WERI-Rb-1 (cell line): ENCODE measurements at regions not wholly inside any gene's neighbourhood (a gene's known extent, or its start where the extent isn't known, plus 50 kb on each side); places are given as distances from the start of the nearest gene placed in this dataset.

ENCODE experiments used
- DNase-seq: peaks from one replicate; pipeline ENCODE4 v3.0.0-alpha.2; 2020
- H3K27ac ChIP-seq: fragments of 250-450 bp; sonication (Bioruptor Pico); 2 replicates; pipeline ENCODE4 v1.5.1; 2020; ENCODE audit warnings: mild to moderate bottlenecking, moderate library complexity
- H3K27me3 ChIP-seq: fragments of 250-450 bp; sonication (Bioruptor Pico); 2 replicates; pipeline ENCODE4 v1.5.1; 2021; ENCODE audit warnings: mild to moderate bottlenecking, low read depth, moderate library complexity; ENCODE audit not compliant: insufficient read depth, severe bottlenecking
- H3K36me3 ChIP-seq: fragments of 250-450 bp; sonication (Bioruptor Pico); 2 replicates; pipeline ENCODE4 v1.5.1; 2020; ENCODE audit warnings: mild to moderate bottlenecking, moderate library complexity
- H3K4me3 ChIP-seq: 2 replicates; pipeline ENCODE4 v1.5.1; 2011; ENCODE audit warnings: low read depth, mild to moderate bottlenecking, control low read depth, low read length
- H3K9me3 ChIP-seq: fragments of 250-450 bp; sonication (Bioruptor Pico); 2 replicates; pipeline ENCODE4 v1.5.1; 2021; ENCODE audit warnings: mild to moderate bottlenecking, moderate library complexity; ENCODE audit not compliant: severe bottlenecking
- TF ChIP-seq, protein P1 (sequence below): IDR thresholded peaks from 2 replicates; pipeline ENCODE4 v1.5.1; 2011; ENCODE audit warnings: low read depth, mild to moderate bottlenecking, control low read depth, inconsistent platforms, low read length

- TF ChIP-seq, protein P1, sequence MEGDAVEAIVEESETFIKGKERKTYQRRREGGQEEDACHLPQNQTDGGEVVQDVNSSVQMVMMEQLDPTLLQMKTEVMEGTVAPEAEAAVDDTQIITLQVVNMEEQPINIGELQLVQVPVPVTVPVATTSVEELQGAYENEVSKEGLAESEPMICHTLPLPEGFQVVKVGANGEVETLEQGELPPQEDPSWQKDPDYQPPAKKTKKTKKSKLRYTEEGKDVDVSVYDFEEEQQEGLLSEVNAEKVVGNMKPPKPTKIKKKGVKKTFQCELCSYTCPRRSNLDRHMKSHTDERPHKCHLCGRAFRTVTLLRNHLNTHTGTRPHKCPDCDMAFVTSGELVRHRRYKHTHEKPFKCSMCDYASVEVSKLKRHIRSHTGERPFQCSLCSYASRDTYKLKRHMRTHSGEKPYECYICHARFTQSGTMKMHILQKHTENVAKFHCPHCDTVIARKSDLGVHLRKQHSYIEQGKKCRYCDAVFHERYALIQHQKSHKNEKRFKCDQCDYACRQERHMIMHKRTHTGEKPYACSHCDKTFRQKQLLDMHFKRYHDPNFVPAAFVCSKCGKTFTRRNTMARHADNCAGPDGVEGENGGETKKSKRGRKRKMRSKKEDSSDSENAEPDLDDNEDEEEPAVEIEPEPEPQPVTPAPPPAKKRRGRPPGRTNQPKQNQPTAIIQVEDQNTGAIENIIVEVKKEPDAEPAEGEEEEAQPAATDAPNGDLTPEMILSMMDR = no peak
- DNase-seq = no peak
- Histone ChIP-seq H3K27ac (no peak overlapping the region), H3K36me3 (no peaks in the 10 kb centered on the region), H3K27me3 (no peaks in the 10 kb centered on the region), H3K9me3 (no peaks in the 10 kb centered on the region), H3K4me3 (no peak overlapping the region)
Measured at GRCh38 chr13:73590795-73591194, 532.0 kb downstream of the KLF5 start.

GRCh38 chr13:73585236-73585635, 526.4 kb downstream of the KLF5 start:
- H3K27me3 ChIP-seq = no peaks in the 10 kb centered on the region
- H3K36me3 ChIP-seq = no peaks in the 10 kb centered on the region
- TF ChIP-seq, protein P1 = no peak
- no peaks in the 10 kb centered on the region for H3K9me3 ChIP-seq
- DNase-seq = no peak
- no peak overlapping the region for H3K4me3 ChIP-seq
- no peak overlapping the region for H3K27ac ChIP-seq

GRCh38 chr13:73583331-73583730, 524.5 kb downstream of the KLF5 start:
- Histone ChIP-seq H3K9me3 (no peaks in the 10 kb centered on the region), H3K4me3 (no peak overlapping the region), H3K36me3 (no peaks in the 10 kb centered on the region), H3K27me3 (no peaks in the 10 kb centered on the region), H3K27ac (no peak overlapping the region)
- TF ChIP-seq, protein P1 = no peak
- DNase-seq = no peak

DNA sequence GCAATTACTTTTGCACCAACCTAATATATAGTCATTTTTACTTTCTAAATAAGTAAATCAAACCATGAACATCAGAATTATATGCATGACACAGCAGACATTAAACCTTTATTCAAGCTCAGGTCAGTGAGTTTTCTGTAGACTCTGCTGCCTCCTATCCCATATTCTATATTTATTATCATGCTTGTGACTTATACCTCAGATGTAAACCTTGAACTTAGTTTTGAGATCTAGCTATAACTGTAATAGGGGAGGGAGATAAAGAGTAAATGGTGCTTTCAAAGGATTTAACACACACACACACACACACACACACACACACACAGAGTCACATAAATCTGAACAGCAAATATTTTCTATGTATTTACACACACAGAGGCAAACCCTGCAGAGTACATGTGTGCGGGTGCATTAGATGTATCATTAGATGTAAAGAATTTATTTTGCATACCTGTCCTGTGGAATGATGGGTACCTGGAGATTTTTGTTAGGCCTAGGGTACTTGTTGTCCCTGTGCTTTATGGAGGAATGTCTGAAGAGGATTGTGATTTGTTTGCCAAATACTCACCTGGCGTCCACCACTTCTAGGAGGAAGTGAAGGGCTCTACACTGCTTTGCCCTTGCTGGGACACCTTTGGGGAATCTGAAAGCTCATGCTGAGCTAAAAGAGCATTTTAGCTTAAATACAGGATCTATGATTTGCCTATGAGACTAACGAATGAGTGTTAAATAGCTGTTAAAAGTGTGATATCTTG, 521.9 kb downstream of the KLF5 start:
- TF ChIP-seq, protein P1 = no peak
- DNase-seq = no peak
- no peak overlapping the region for H3K27ac ChIP-seq
- H3K36me3 ChIP-seq = no peaks in the 10 kb centered on the region
- no peak overlapping the region for H3K4me3 ChIP-seq
- H3K9me3 ChIP-seq = no peaks in the 10 kb centered on the region
- no peaks in the 10 kb centered on the region for H3K27me3 ChIP-seq

GRCh38 chr13:73579574-73580274, 520.9 kb downstream of the KLF5 start:
- Histone ChIP-seq H3K27ac (no peak overlapping the region), H3K27me3 (no peaks in the 10 kb centered on the region), H3K9me3 (no peaks in the 10 kb centered on the region), H3K4me3 (no peak overlapping the region), H3K36me3 (no peaks in the 10 kb centered on the region)
- no peak for DNase-seq
- TF ChIP-seq, protein P1 = no peak
